ENCODE measurements at regions not wholly inside any gene's neighbourhood (a gene's known extent, or its start where the extent isn't known, plus 50 kb on each side); places are given as distances from the start of the nearest gene placed in this dataset.
"Not testable (repeated sequence)": the region's sequence is repeated elsewhere in the genome, so short reads cannot be mapped to it uniquely, and the experiment has no call there.

DNA sequence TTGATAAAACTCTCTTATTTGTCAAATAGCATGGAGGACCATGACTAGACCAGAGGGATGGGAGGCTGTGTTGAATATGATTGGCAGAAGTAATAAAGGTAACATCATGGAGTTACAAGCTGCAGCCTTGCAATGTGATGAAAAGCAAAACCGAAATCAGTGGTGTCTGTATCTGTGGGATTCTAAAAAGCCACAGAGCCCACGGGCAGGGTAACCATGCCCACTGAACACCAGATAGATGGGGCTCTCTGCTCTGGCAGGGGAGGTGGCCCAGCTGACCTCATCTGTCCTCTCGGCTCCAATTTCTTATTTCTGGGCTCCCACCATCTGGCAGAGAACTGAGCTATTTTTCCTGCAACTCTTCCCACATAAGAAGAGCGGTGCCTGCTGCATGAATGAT, 1072.2 kb downstream of the GATA3 start:
- DNase-seq (ENCODE audit: insufficient read length) = no peak
- FAIRE-seq = no peak
- TF ChIP-seq POLR2A (IDR thresholded peaks at IDR 0.05; ENCODE audit: low read depth, low read length) (no peak), POLR2AphosphoS5 (IDR thresholded peaks at IDR 0.05; ENCODE audit: low read depth, low read length) (no peak), TAF1 (IDR thresholded peaks at IDR 0.05; ENCODE audit: borderline replicate concordance, low read depth, low read length) (no peak)

DNA sequence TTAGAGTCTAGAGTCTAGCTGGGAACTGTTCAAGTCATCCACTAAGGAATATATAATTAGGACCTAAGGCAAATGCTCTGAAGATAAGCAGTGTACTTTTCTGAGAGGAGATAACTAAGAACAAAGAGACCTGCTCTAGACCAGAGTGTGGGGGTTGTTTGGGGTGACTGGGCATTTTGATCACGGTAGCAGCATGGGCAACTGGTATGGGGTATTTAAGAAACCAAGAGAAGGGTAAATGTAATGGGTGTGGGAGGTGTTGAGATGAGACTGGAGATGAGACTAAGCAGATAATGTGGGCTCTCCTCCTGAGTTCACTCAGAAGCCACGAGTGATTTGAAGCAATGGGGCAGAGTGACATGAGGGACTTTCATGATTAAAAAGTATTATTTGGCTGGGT, 1082.9 kb downstream of the GATA3 start:
- no peak for TF ChIP-seq POLR2AphosphoS5 (IDR thresholded peaks at IDR 0.05; ENCODE audit: low read depth, low read length)
- no peak for TF ChIP-seq POLR2A (IDR thresholded peaks at IDR 0.05; ENCODE audit: low read depth, low read length)
- no peak for TF ChIP-seq TAF1 (IDR thresholded peaks at IDR 0.05; ENCODE audit: borderline replicate concordance, low read depth, low read length)
- FAIRE-seq = no peak
- no peak for DNase-seq (ENCODE audit: insufficient read length)

DNA sequence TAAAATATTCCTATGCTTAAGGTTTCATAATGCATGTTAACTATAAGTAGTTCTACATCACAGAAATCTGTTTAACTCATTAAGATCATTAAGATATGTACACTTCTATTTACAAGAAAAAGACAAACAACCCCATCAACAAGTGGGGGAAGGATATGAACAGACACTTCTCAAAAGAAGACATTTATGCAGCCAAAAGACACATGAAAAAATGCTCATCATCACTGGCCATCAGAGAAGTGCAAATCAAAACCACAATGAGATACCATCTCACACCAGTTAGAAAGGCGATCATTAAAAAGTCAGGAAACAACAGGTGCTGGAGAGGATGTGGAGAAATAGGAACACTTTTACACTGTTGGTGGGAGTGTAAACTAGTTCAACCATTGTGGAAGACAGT, 1084.3 kb downstream of the GATA3 start:
- not testable (repeated sequence) for FAIRE-seq; DNase-seq (ENCODE audit: insufficient read length)

DNA sequence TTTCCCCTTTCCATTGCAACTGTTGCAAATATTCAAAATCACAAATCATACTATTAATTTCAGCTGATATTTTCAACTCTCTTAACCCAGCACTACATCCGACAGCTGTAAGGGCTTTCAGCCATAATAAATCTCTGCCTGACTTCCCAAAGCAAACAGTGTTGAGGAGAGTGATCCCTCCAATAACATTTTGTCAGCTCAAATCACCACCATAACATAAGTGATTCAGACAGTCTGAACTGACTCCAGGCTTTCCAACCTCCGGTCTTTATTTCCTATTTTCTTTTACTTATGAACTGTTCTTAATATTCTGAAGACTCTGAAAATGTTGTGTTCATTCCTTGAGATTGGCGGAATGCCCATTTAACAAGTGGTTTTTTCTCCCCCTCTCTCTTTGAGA, 1085.9 kb downstream of the GATA3 start:
- TF ChIP-seq POLR2A (IDR thresholded peaks at IDR 0.05; ENCODE audit: low read depth, low read length) = no peak
- no peak for TF ChIP-seq TAF1 (IDR thresholded peaks at IDR 0.05; ENCODE audit: borderline replicate concordance, low read depth, low read length)
- no peak for TF ChIP-seq POLR2AphosphoS5 (IDR thresholded peaks at IDR 0.05; ENCODE audit: low read depth, low read length)
- FAIRE-seq = no peak
- no peak for DNase-seq (ENCODE audit: insufficient read length)

DNA sequence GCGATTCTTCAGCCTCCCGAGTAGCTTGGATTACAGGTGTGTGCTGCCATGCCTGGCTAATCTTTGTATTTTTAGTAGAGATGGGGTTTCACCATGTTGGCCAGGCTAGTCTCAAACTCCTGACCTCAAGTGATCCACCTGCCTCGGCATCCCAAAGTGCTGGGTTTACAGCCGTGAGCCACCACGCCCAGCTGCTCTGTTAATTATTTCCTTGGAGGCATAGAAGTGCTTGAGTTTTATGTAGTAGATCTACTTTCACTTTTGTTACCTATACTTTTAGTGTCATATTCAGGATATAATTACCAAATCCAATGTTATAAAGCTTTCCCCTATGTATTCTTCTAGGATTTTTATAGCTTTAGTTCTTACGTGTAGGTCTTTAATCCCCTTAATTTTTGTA, 1093.0 kb downstream of the GATA3 start:
- DNase-seq (ENCODE audit: insufficient read length) (no peak), FAIRE-seq (no peak)
- TF ChIP-seq POLR2AphosphoS5 (IDR thresholded peaks at IDR 0.05; ENCODE audit: low read depth, low read length) (no peak), POLR2A (IDR thresholded peaks at IDR 0.05; ENCODE audit: low read depth, low read length) (no peak), TAF1 (IDR thresholded peaks at IDR 0.05; ENCODE audit: borderline replicate concordance, low read depth, low read length) (no peak)

DNA sequence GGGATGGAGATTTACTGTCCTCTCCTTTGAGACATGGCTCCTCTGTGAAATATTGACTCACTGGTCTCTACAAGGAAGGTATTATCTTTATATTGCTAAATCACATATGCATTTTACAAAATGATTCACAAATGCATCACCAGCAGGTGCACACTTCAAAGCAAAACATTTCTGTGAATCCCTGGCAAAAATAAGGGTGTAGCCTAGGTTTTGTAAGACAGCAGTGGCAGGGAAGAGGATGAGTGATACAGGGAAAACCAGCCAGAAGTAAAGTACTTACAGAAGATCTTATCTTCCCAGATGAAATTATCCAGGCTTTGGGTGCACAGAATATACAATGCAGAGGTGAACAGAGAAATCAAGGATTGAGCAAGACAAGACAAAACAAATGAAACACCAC, 1094.6 kb downstream of the GATA3 start:
- no peak for TF ChIP-seq TAF1 (IDR thresholded peaks at IDR 0.05; ENCODE audit: borderline replicate concordance, low read depth, low read length)
- DNase-seq (ENCODE audit: insufficient read length) (no peak), FAIRE-seq (no peak)

DNA sequence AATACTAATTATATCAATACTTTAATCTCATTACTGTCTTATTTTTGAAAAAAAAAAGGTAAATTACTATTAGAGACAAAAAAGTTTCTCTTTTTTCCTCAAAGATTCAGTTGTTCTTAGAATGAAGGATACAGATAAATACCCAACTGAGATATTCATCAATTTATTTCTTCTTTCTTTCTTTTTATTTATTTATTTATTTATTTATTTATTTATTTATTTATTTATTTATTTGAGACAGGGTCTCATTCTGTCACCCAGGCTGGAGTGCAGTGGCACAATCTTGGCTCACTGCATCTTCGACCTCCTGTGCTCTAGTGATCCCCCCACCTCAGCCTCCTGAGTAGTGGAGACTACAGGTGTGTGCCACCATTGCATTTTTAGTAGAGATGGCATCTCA, 1098.6 kb downstream of the GATA3 start:
- not testable (repeated sequence) for DNase-seq (ENCODE audit: insufficient read length); FAIRE-seq

DNA sequence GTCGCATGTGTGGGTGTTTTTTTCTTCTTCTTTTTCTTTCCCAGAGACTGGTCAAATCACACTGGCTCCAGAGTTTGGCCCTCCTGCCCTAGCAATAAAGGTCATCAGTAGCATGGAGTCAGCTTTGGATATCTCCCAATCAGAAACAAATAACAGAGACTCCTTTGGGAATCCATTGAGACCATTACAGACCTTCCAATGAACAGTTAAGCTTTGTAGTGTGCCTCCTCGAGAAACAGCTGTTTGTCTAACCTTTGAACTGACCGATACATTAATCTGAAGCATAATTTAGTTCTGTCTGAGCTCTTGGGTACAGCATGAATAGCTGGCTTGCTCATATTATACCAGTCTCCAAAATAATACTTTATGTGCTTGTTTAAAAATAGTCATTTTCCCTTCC, 1103.2 kb downstream of the GATA3 start:
- TF ChIP-seq TAF1 (IDR thresholded peaks at IDR 0.05; ENCODE audit: borderline replicate concordance, low read depth, low read length) (no peak), POLR2A (IDR thresholded peaks at IDR 0.05; ENCODE audit: low read depth, low read length) (no peak), POLR2AphosphoS5 (IDR thresholded peaks at IDR 0.05; ENCODE audit: low read depth, low read length) (no peak)
- FAIRE-seq (no peak), DNase-seq (ENCODE audit: insufficient read length) (no peak)

DNA sequence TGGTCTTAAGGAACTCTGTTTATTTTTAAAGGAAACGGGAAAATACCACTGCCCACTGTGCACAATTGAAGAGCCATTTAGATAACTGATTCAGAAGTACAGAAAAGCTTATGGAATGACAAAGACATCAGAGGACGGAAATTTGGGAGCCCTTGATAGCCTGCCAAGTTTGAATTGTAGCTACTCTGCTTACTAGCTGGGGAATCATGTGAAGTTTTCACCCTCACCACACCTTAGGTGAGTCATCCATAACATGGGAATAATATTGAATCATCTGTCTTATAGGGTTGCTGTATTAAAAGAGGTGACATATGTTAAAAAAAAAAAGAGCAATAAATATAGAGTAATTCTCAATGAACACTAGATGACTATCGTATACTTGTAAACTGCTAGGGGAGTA, 1104.2 kb downstream of the GATA3 start:
- no peak for DNase-seq (ENCODE audit: insufficient read length)
- TF ChIP-seq POLR2A (IDR thresholded peaks at IDR 0.05; ENCODE audit: low read depth, low read length) = no peak
- no peak for TF ChIP-seq POLR2AphosphoS5 (IDR thresholded peaks at IDR 0.05; ENCODE audit: low read depth, low read length)
- no peak for TF ChIP-seq TAF1 (IDR thresholded peaks at IDR 0.05; ENCODE audit: borderline replicate concordance, low read depth, low read length)
- FAIRE-seq = no peak

DNA sequence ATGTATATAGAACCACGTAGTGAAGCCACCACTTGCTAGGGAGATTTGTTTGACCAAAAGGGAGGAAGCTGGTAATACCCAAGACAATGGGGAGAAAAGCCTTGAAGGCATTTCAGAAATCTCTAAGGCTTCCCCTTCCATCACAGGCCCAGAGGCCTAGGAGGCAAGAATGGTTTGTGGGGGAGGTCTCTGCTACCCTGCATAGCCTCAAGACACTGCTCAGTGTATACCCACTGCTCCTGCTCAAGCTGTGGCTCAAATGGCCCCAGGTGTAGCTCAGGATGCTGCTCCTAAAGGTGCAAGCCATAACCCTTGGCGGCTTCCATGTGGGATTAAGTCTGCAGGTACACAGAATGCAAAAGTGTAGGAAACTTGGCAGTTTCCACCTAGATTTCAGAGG, 1105.8 kb downstream of the GATA3 start:
- FAIRE-seq (no peak), DNase-seq (ENCODE audit: insufficient read length) (no peak)
- TF ChIP-seq POLR2A (IDR thresholded peaks at IDR 0.05; ENCODE audit: low read depth, low read length) = no peak
- TF ChIP-seq TAF1 (IDR thresholded peaks at IDR 0.05; ENCODE audit: borderline replicate concordance, low read depth, low read length) = no peak
- no peak for TF ChIP-seq POLR2AphosphoS5 (IDR thresholded peaks at IDR 0.05; ENCODE audit: low read depth, low read length)

DNA sequence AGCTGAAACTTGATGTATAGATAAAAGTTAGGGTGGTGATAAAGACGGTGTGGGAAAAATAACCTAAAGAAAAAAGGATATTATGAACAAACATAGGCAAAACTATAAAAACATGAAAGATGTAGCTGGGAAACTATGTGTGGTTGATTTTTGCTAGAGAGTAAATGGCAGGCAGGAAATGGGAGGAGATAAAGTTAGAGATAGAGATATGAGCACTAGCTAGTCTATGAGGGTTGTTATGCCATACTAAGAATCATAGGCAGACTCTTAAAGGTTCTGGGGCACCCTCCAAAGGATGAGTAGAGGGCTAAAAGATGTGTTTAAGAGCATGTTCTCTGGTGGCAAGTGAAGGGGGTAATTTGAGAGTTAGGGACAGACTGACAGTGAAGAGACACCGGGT, 1109.2 kb downstream of the GATA3 start:
- TF ChIP-seq TAF1 (IDR thresholded peaks at IDR 0.05; ENCODE audit: borderline replicate concordance, low read depth, low read length) (no peak), POLR2A (IDR thresholded peaks at IDR 0.05; ENCODE audit: low read depth, low read length) (no peak), POLR2AphosphoS5 (IDR thresholded peaks at IDR 0.05; ENCODE audit: low read depth, low read length) (no peak)
- FAIRE-seq (no peak), DNase-seq (ENCODE audit: insufficient read length) (no peak)

DNA sequence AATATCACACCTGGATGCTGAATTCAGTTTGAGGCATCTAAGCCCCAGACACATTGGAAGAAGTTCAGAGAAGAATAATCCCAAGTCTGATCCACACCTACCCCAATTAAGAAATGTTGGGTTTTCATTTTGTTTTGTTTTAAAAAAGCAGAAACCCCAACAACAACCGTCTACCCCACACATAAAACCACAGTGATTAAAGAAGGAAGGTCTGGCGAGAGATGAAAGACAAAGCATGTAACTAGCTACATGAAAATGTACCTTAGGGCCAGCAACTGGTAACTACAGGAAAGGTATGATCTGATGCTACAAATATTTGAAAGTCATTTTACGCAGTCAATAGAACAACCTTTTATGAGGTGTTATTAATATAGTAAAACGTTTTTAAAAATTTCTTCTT, 1112.3 kb downstream of the GATA3 start:
- TF ChIP-seq POLR2A (IDR thresholded peaks at IDR 0.05; ENCODE audit: low read depth, low read length) = no peak
- TF ChIP-seq POLR2AphosphoS5 (IDR thresholded peaks at IDR 0.05; ENCODE audit: low read depth, low read length) = no peak
- TF ChIP-seq TAF1 (IDR thresholded peaks at IDR 0.05; ENCODE audit: borderline replicate concordance, low read depth, low read length) = no peak
- no peak for DNase-seq (ENCODE audit: insufficient read length)
- no peak for FAIRE-seq

DNA sequence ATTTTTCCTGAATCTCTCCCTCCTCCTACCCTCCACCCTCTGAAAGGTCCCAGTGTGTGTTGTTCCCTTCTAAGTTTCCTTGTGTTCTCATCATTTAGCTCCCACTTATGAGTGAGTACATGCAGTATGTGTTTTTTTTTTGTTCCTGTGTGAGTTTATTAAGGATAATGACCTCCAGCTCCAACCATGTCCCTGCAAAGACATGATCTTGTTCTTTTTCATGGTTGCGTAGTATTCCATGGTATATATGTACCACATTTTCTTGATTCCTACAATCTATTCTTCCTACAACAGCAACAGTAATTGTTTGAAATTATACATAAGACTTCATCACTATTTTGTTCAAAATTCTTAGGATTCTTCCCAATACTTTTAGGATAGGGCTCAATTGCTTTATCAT, 1117.8 kb downstream of the GATA3 start:
- FAIRE-seq (no peak), DNase-seq (ENCODE audit: insufficient read length) (no peak)
- no peak for TF ChIP-seq POLR2AphosphoS5 (IDR thresholded peaks at IDR 0.05; ENCODE audit: low read depth, low read length)
- no peak for TF ChIP-seq TAF1 (IDR thresholded peaks at IDR 0.05; ENCODE audit: borderline replicate concordance, low read depth, low read length)
- TF ChIP-seq POLR2A (IDR thresholded peaks at IDR 0.05; ENCODE audit: low read depth, low read length) = no peak
